ENCODE measurements at regions not wholly inside any gene's neighbourhood (a gene's known extent, or its start where the extent isn't known, plus 50 kb on each side); places are given as distances from the start of the nearest gene placed in this dataset.
"Not testable (repeated sequence)": the region's sequence is repeated elsewhere in the genome, so short reads cannot be mapped to it uniquely, and the experiment has no call there.

GRCh38 chr9:22815246-22815645, 368.6 kb downstream of the DMRTA1 start:
- no peak overlapping the region for H3K27ac ChIP-seq (ENCODE audit: low read depth, low read length)
- H3K27me3 ChIP-seq (ENCODE audit: control insufficient read depth, insufficient read depth, low read length) = no peaks in the 10 kb centered on the region
- no peaks in the 10 kb centered on the region for H3K9me3 ChIP-seq (ENCODE audit: control insufficient read depth, insufficient read depth, low read length)
- no peaks in the 10 kb centered on the region for H3K4me1 ChIP-seq (ENCODE audit: control insufficient read depth, insufficient read depth, low read length)
- H3K4me3 ChIP-seq (ENCODE audit: low read depth, low read length) = no peak overlapping the region
- H3K36me3 ChIP-seq (ENCODE audit: control insufficient read depth, insufficient read depth, low read length) = no peaks in the 10 kb centered on the region
- no peak overlapping the region for H3K9ac ChIP-seq (ENCODE audit: low read depth, low read length)

GRCh38 chr9:22817181-22817580, 370.6 kb downstream of the DMRTA1 start:
- no peaks in the 10 kb centered on the region for H3K4me1 ChIP-seq (ENCODE audit: control insufficient read depth, insufficient read depth, low read length)
- H3K4me3 ChIP-seq (ENCODE audit: low read depth, low read length) = no peak overlapping the region
- no peak overlapping the region for H3K27ac ChIP-seq (ENCODE audit: low read depth, low read length)
- no peaks in the 10 kb centered on the region for H3K36me3 ChIP-seq (ENCODE audit: control insufficient read depth, insufficient read depth, low read length)
- H3K27me3 ChIP-seq (ENCODE audit: control insufficient read depth, insufficient read depth, low read length) = no peaks in the 10 kb centered on the region
- no peaks in the 10 kb centered on the region for H3K9me3 ChIP-seq (ENCODE audit: control insufficient read depth, insufficient read depth, low read length)
- H3K9ac ChIP-seq (ENCODE audit: low read depth, low read length) = no peak overlapping the region

GRCh38 chr9:22829236-22829635, 382.6 kb downstream of the DMRTA1 start:
- no peak overlapping the region for H3K9ac ChIP-seq (ENCODE audit: low read depth, low read length)
- H3K4me1 ChIP-seq (ENCODE audit: control insufficient read depth, insufficient read depth, low read length) = no peaks in the 10 kb centered on the region
- no peaks in the 10 kb centered on the region for H3K36me3 ChIP-seq (ENCODE audit: control insufficient read depth, insufficient read depth, low read length)
- no peak overlapping the region for H3K4me3 ChIP-seq (ENCODE audit: low read depth, low read length)
- no peaks in the 10 kb centered on the region for H3K9me3 ChIP-seq (ENCODE audit: control insufficient read depth, insufficient read depth, low read length)
- H3K27me3 ChIP-seq (ENCODE audit: control insufficient read depth, insufficient read depth, low read length) = no peaks in the 10 kb centered on the region
- H3K27ac ChIP-seq (ENCODE audit: low read depth, low read length) = no peak overlapping the region

GRCh38 chr9:22838266-22838665, 391.6 kb downstream of the DMRTA1 start:
- Histone ChIP-seq H3K27me3 (ENCODE audit: control insufficient read depth, insufficient read depth, low read length) (no peaks in the 10 kb centered on the region), H3K27ac (ENCODE audit: low read depth, low read length) (no peak overlapping the region), H3K9ac (ENCODE audit: low read depth, low read length) (no peak overlapping the region), H3K9me3 (ENCODE audit: control insufficient read depth, insufficient read depth, low read length) (no peaks in the 10 kb centered on the region), H3K4me3 (ENCODE audit: low read depth, low read length) (no peak overlapping the region), H3K4me1 (ENCODE audit: control insufficient read depth, insufficient read depth, low read length) (no peaks in the 10 kb centered on the region), H3K36me3 (ENCODE audit: control insufficient read depth, insufficient read depth, low read length) (no peaks in the 10 kb centered on the region)

GRCh38 chr9:22840641-22841040, 394.0 kb downstream of the DMRTA1 start:
- Histone ChIP-seq H3K27me3 (ENCODE audit: control insufficient read depth, insufficient read depth, low read length) (no peaks in the 10 kb centered on the region), H3K4me1 (ENCODE audit: control insufficient read depth, insufficient read depth, low read length) (no peaks in the 10 kb centered on the region), H3K9ac (ENCODE audit: low read depth, low read length) (no peak overlapping the region), H3K9me3 (ENCODE audit: control insufficient read depth, insufficient read depth, low read length) (peaks cover 21% of the 10 kb centered on the region), H3K27ac (ENCODE audit: low read depth, low read length) (no peak overlapping the region), H3K4me3 (ENCODE audit: low read depth, low read length) (no peak overlapping the region), H3K36me3 (ENCODE audit: control insufficient read depth, insufficient read depth, low read length) (no peaks in the 10 kb centered on the region)

GRCh38 chr9:22845243-22845642, 398.6 kb downstream of the DMRTA1 start:
- not testable (repeated sequence) for H3K36me3 ChIP-seq (ENCODE audit: control insufficient read depth, insufficient read depth, low read length); H3K4me1 ChIP-seq (ENCODE audit: control insufficient read depth, insufficient read depth, low read length); H3K9ac ChIP-seq (ENCODE audit: low read depth, low read length); H3K27me3 ChIP-seq (ENCODE audit: control insufficient read depth, insufficient read depth, low read length); H3K27ac ChIP-seq (ENCODE audit: low read depth, low read length); H3K4me3 ChIP-seq (ENCODE audit: low read depth, low read length)
- peaks cover 25% of the 10 kb centered on the region for H3K9me3 ChIP-seq (ENCODE audit: control insufficient read depth, insufficient read depth, low read length)

- Histone ChIP-seq H3K9me3 (ENCODE audit: control insufficient read depth, insufficient read depth, low read length) (peaks cover 4% of the 10 kb centered on the region; the same call in 1 of the 2 replicates), H3K4me3 (ENCODE audit: low read depth, low read length) (no peak overlapping the region), H3K4me1 (ENCODE audit: control insufficient read depth, insufficient read depth, low read length) (no peaks in the 10 kb centered on the region; the same call in 1 of the 2 replicates), H3K36me3 (ENCODE audit: control insufficient read depth, insufficient read depth, low read length) (no peaks in the 10 kb centered on the region), H3K27ac (ENCODE audit: low read depth, low read length) (no peak overlapping the region), H3K9ac (ENCODE audit: low read depth, low read length) (no peak overlapping the region), H3K27me3 (ENCODE audit: control insufficient read depth, insufficient read depth, low read length) (no peaks in the 10 kb centered on the region)
Measured at GRCh38 chr9:22855980-22856379, 409.4 kb downstream of the DMRTA1 start.

- H3K9ac ChIP-seq (ENCODE audit: low read depth, low read length) = no peak overlapping the region
- H3K4me3 ChIP-seq (ENCODE audit: low read depth, low read length) = no peak overlapping the region
- H3K4me1 ChIP-seq (ENCODE audit: control insufficient read depth, insufficient read depth, low read length) = no peaks in the 10 kb centered on the region; the same call in 1 of the 2 replicates
- no peak overlapping the region for H3K27ac ChIP-seq (ENCODE audit: low read depth, low read length)
- no peaks in the 10 kb centered on the region for H3K27me3 ChIP-seq (ENCODE audit: control insufficient read depth, insufficient read depth, low read length)
- H3K9me3 ChIP-seq (ENCODE audit: control insufficient read depth, insufficient read depth, low read length) = peaks cover 4% of the 10 kb centered on the region; the same call in 1 of the 2 replicates
- no peaks in the 10 kb centered on the region for H3K36me3 ChIP-seq (ENCODE audit: control insufficient read depth, insufficient read depth, low read length)
Measured at GRCh38 chr9:22857316-22857715, 410.7 kb downstream of the DMRTA1 start.

GRCh38 chr9:22863106-22863505, 416.5 kb downstream of the DMRTA1 start:
- Histone ChIP-seq H3K4me3 (ENCODE audit: low read depth, low read length) (no peak overlapping the region), H3K36me3 (ENCODE audit: control insufficient read depth, insufficient read depth, low read length) (no peaks in the 10 kb centered on the region), H3K27me3 (ENCODE audit: control insufficient read depth, insufficient read depth, low read length) (no peaks in the 10 kb centered on the region), H3K9ac (ENCODE audit: low read depth, low read length) (no peak overlapping the region), H3K27ac (ENCODE audit: low read depth, low read length) (no peak overlapping the region), H3K9me3 (ENCODE audit: control insufficient read depth, insufficient read depth, low read length) (peaks cover 4% of the 10 kb centered on the region; the same call in 1 of the 2 replicates), H3K4me1 (ENCODE audit: control insufficient read depth, insufficient read depth, low read length) (no peaks in the 10 kb centered on the region)

GRCh38 chr9:22863736-22864135, 417.1 kb downstream of the DMRTA1 start:
- Histone ChIP-seq H3K4me1 (ENCODE audit: control insufficient read depth, insufficient read depth, low read length) (no peaks in the 10 kb centered on the region), H3K36me3 (ENCODE audit: control insufficient read depth, insufficient read depth, low read length) (no peaks in the 10 kb centered on the region), H3K9me3 (ENCODE audit: control insufficient read depth, insufficient read depth, low read length) (peaks cover 4% of the 10 kb centered on the region; the same call in 1 of the 2 replicates), H3K4me3 (ENCODE audit: low read depth, low read length) (no peak overlapping the region), H3K27me3 (ENCODE audit: control insufficient read depth, insufficient read depth, low read length) (no peaks in the 10 kb centered on the region), H3K27ac (ENCODE audit: low read depth, low read length) (no peak overlapping the region), H3K9ac (ENCODE audit: low read depth, low read length) (no peak overlapping the region)

- no peaks in the 10 kb centered on the region for H3K36me3 ChIP-seq (ENCODE audit: control insufficient read depth, insufficient read depth, low read length)
- H3K27ac ChIP-seq (ENCODE audit: low read depth, low read length) = no peak overlapping the region
- H3K27me3 ChIP-seq (ENCODE audit: control insufficient read depth, insufficient read depth, low read length) = no peaks in the 10 kb centered on the region
- H3K4me1 ChIP-seq (ENCODE audit: control insufficient read depth, insufficient read depth, low read length) = 0 out of 2 replicates have a peak, but pooled peaks cover under 1% of the 10 kb centered on the region
- H3K9ac ChIP-seq (ENCODE audit: low read depth, low read length) = no peak overlapping the region
- no peak overlapping the region for H3K4me3 ChIP-seq (ENCODE audit: low read depth, low read length)
- no peaks in the 10 kb centered on the region for H3K9me3 ChIP-seq (ENCODE audit: control insufficient read depth, insufficient read depth, low read length)
Measured at GRCh38 chr9:22893196-22893843, 446.7 kb downstream of the DMRTA1 start.

All from HUES48 (cell line).